Endodermal cell (in vitro differentiated cells): ENCODE measurements at regions not wholly inside any gene's neighbourhood (a gene's known extent, or its start where the extent isn't known, plus 50 kb on each side); places are given as distances from the start of the nearest gene placed in this dataset.
A peak's percentile ranks its signal among the peaks of the same experiment; 100 is the strongest.

Experiments
- DNase-seq: peaks from one replicate; pipeline ENCODE4 v3.0.0-alpha.2; 2017
- H3K27ac ChIP-seq: 2 replicates; pipeline ENCODE4 v1.5.1; 2013; ENCODE audit warnings: mild to moderate bottlenecking, low read depth, low read length, moderate library complexity
- H3K27me3 ChIP-seq: 2 replicates; pipeline ENCODE4 v1.6.1; 2013; ENCODE audit warnings: mild to moderate bottlenecking, low read length, moderate library complexity; ENCODE audit not compliant: insufficient read depth, control insufficient read depth, poor library complexity, severe bottlenecking
- H3K36me3 ChIP-seq: 2 replicates; pipeline ENCODE4 v1.7.0; 2013; ENCODE audit warnings: mild to moderate bottlenecking, low read length, moderate library complexity; ENCODE audit not compliant: control insufficient read depth, insufficient read depth
- H3K4me1 ChIP-seq: one replicate; pipeline ENCODE4 v1.7.0; 2013; ENCODE audit warnings: low read length; ENCODE audit not compliant: control insufficient read depth, insufficient read depth
- H3K4me3 ChIP-seq: 2 replicates; pipeline ENCODE4 v1.5.1; 2013; ENCODE audit warnings: mild to moderate bottlenecking, low read length, moderate library complexity
- H3K9ac ChIP-seq: 2 replicates; pipeline ENCODE4 v1.6.1; 2013; ENCODE audit warnings: mild to moderate bottlenecking, low read length, moderate library complexity; ENCODE audit not compliant: poor library complexity, severe bottlenecking; ENCODE audit errors: extremely low read depth
- H3K9me3 ChIP-seq: 2 replicates; pipeline ENCODE4 v1.6.1; 2013; ENCODE audit warnings: mild to moderate bottlenecking, low read length, moderate library complexity; ENCODE audit not compliant: control insufficient read depth
- H3K27ac Mint-ChIP-seq: 2 replicates; pipeline ENCODE4 v1.8.0; 2020; ENCODE audit warnings: mixed read lengths
- H3K27me3 Mint-ChIP-seq: 2 replicates; pipeline ENCODE4 v1.8.0; 2021; ENCODE audit warnings: mild to moderate bottlenecking, mixed read lengths; ENCODE audit not compliant: insufficient read depth
- H3K36me3 Mint-ChIP-seq: 2 replicates; pipeline ENCODE4 v1.8.0; 2020; ENCODE audit warnings: low read depth, mixed read lengths
- H3K4me1 Mint-ChIP-seq: 2 replicates; pipeline ENCODE4 v1.8.0; 2020; ENCODE audit warnings: mixed read lengths
- H3K4me3 Mint-ChIP-seq: 2 replicates; pipeline ENCODE4 v1.8.0; 2020; ENCODE audit warnings: mild to moderate bottlenecking, moderate library complexity, mixed read lengths
- H3K9me3 Mint-ChIP-seq: 2 replicates; pipeline ENCODE4 v1.8.0; 2020; ENCODE audit warnings: mild to moderate bottlenecking, mixed read lengths
- WGBS, 2 experiments: methylation state at CpG; one replicate each; pipeline versions ENCODE4 v1.1.5 to v1.1.7; 2013; ENCODE audit warnings: missing lambda C conversion rate in 2 of 2, mixed read lengths in 1 of 2; ENCODE audit not compliant: insufficient coverage in 1 of 2, insufficient read length in 1 of 2; 5-methylcytosine and 5-hydroxymethylcytosine counted together
- TF ChIP-seq, protein P1 (sequence below): fragments of 200-600 bp; sonication (generic); conservative IDR thresholded peaks from 2 replicates; pipeline ENCODE4 v1.5.0; 2021; ENCODE audit warnings: antibody characterized with exemption, mild to moderate bottlenecking

DNA sequence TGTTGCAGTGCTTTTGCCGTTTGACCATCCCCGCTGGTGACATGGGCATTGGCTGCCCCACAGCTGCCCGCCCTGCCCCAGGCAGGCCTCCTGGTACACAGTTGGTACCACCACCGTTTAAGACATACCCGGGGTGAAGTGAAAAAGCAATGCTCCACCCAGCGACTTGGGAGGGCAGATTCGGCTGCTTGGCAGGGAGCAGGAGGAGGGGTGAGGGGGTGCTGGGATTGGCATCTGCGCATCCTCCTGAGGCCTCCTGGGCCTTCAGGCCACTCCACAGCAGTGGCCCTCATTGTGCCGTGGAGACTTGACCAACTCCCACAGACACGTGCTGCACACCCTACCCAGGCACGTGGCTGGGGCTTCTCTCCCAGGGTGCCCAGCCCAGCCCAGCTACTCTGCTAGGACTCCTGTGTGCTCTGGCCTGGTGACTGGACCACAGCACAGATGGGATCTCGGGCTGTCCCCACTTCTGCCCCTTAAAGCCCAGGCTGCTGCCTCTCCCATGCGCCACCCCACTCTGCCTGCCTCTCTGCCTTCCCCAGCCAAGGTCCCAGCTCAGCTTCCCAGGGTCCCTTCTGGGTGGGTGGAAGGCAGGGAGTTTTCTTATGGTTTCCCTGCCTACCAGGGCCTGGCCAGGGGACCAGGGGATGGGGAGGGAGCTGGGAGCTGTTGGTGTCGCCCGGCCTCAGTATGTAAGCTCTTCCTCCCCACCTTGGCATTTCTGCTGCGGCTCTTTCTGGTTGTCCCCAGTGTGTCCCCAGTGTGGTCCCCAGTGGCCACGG is 157.0 kb upstream of the HS6ST1 start:
- H3K9me3 Mint-ChIP-seq: peaks cover 13% of the 10 kb centered on the region
- H3K27ac ChIP-seq: no peak overlapping the region
- peaks cover 2% of the 10 kb centered on the region for H3K36me3 Mint-ChIP-seq
- no peak overlapping the region for H3K27ac Mint-ChIP-seq
- H3K4me1 ChIP-seq: no peaks in the 10 kb centered on the region
- 91 to 97% methylated on average over 5 to 17 of the region's 17 CpGs for WGBS, 2 experiments
- no peak overlapping the region for H3K4me3 Mint-ChIP-seq
- no peak overlapping the region for H3K9ac ChIP-seq
- H3K36me3 ChIP-seq: no peaks in the 10 kb centered on the region
- H3K27me3 ChIP-seq: no peaks in the 10 kb centered on the region
- H3K4me3 ChIP-seq: no peak overlapping the region
- H3K4me1 Mint-ChIP-seq: no peaks in the 10 kb centered on the region
- peak; percentile 28 for DNase-seq
- peaks cover 1% of the 10 kb centered on the region for H3K27me3 Mint-ChIP-seq
- TF ChIP-seq, protein P1, sequence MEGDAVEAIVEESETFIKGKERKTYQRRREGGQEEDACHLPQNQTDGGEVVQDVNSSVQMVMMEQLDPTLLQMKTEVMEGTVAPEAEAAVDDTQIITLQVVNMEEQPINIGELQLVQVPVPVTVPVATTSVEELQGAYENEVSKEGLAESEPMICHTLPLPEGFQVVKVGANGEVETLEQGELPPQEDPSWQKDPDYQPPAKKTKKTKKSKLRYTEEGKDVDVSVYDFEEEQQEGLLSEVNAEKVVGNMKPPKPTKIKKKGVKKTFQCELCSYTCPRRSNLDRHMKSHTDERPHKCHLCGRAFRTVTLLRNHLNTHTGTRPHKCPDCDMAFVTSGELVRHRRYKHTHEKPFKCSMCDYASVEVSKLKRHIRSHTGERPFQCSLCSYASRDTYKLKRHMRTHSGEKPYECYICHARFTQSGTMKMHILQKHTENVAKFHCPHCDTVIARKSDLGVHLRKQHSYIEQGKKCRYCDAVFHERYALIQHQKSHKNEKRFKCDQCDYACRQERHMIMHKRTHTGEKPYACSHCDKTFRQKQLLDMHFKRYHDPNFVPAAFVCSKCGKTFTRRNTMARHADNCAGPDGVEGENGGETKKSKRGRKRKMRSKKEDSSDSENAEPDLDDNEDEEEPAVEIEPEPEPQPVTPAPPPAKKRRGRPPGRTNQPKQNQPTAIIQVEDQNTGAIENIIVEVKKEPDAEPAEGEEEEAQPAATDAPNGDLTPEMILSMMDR: no peak
- H3K9me3 ChIP-seq: peaks cover 1% of the 10 kb centered on the region

DNA sequence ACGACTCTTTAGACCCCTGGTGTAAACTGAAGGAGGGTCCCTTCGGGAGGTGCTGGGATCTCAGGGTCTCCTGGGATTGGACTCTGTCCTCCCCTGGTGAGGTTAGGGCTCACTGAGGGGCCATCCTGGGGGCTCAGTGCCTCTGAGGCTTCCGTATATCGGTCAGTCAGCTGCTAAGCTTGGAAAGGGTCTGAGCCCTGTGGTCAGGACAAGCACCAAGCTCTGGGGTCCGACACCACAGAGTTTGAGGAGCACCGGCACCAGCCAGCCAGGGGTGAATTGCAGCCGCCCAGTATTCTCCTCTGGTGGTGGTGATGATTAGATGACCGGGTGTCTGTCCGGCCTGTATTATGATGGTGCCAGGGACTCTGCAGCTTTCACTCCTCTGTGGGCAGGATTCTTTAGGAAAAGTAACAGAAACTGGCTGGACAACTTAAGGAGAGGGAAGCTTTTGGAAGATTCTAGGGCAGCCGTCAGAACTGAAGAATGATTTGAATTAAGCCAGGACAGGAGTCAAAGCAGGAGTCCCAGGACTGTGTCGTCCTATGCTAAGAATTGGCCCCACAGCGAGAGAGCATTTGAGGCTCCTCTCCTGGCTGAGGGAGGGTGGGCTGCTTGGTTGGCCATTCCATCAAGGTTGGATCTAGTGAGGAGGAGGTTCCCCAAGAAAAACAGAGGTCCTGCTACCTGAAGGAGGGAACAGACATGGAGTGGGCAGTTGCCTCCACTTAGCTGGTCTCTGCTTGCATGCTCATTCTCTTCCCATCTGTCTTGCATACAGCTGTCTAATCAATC is 158.6 kb upstream of the HS6ST1 start:
- TF ChIP-seq, protein P1: no peak
- H3K27ac ChIP-seq: no peak overlapping the region
- H3K4me1 ChIP-seq: no peaks in the 10 kb centered on the region
- H3K9me3 ChIP-seq: no peaks in the 10 kb centered on the region
- 91 to 92% methylated on average over 11 to 12 of the region's 12 CpGs for WGBS, 2 experiments
- Mint-ChIP-seq H3K36me3 (no peaks in the 10 kb centered on the region), H3K4me3 (no peak overlapping the region), H3K4me1 (no peaks in the 10 kb centered on the region), H3K27me3 (no peaks in the 10 kb centered on the region), H3K9me3 (peaks cover 13% of the 10 kb centered on the region), H3K27ac (no peak overlapping the region)
- H3K27me3 ChIP-seq: no peaks in the 10 kb centered on the region
- H3K9ac ChIP-seq: no peak overlapping the region
- no peak for DNase-seq
- H3K36me3 ChIP-seq: no peaks in the 10 kb centered on the region
- no peak overlapping the region for H3K4me3 ChIP-seq

DNA sequence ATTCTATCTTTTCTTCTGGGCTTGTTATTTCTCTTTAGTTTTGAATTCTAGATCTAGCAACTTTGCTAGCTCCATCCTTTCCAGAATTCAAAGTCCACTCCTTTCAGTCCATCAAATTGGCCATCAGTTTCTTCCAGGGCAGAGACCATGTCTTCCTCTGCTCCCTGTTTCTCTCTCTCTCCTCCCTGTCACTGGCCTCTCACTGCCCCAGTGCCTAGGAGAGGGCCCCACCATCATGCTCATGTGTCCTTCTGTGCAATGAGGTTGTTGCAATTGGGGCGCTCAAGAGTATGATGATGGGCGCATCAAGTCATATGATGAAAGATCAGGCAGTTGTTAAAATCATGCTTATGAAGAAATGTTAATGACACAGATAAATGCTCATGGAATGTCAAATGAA is 159.2 kb upstream of the HS6ST1 start:
- Histone ChIP-seq H3K36me3 (no peaks in the 10 kb centered on the region), H3K27ac (no peak overlapping the region), H3K4me3 (no peak overlapping the region), H3K9ac (no peak overlapping the region), H3K9me3 (no peaks in the 10 kb centered on the region), H3K27me3 (no peaks in the 10 kb centered on the region), H3K4me1 (no peaks in the 10 kb centered on the region)
- no peak overlapping the region for H3K27ac Mint-ChIP-seq
- H3K36me3 Mint-ChIP-seq: no peaks in the 10 kb centered on the region
- H3K27me3 Mint-ChIP-seq: no peaks in the 10 kb centered on the region
- H3K4me1 Mint-ChIP-seq: no peaks in the 10 kb centered on the region
- TF ChIP-seq, protein P1: no peak
- H3K4me3 Mint-ChIP-seq: no peak overlapping the region
- 89 to 98% methylated on average over 2 of the region's 2 CpGs for WGBS, 2 experiments
- no peak for DNase-seq
- H3K9me3 Mint-ChIP-seq: peaks cover 8% of the 10 kb centered on the region
